ENCODE measurements at regions not wholly inside any gene's neighbourhood (a gene's known extent, or its start where the extent isn't known, plus 50 kb on each side); places are given as distances from the start of the nearest gene placed in this dataset.

GRCh38 chr12:112559784-112560183 lies 141.0 kb downstream of the PTPN11 start:
- no peak for DNase-seq

GRCh38 chr12:112564160-112564784 lies 145.5 kb downstream of the PTPN11 start:
- DNase-seq, result no peak

- no peak for DNase-seq
Observed at GRCh38 chr12:112568641-112569040, 149.9 kb downstream of the PTPN11 start.

- DNase-seq, result no peak
Observed at GRCh38 chr12:112570096-112570495, 151.3 kb downstream of the PTPN11 start.

GRCh38 chr12:112573141-112573540 lies 154.4 kb downstream of the PTPN11 start:
- no peak for DNase-seq

GRCh38 chr12:112574896-112575558 lies 156.3 kb downstream of the PTPN11 start:
- DNase-seq, result no peak

DNA sequence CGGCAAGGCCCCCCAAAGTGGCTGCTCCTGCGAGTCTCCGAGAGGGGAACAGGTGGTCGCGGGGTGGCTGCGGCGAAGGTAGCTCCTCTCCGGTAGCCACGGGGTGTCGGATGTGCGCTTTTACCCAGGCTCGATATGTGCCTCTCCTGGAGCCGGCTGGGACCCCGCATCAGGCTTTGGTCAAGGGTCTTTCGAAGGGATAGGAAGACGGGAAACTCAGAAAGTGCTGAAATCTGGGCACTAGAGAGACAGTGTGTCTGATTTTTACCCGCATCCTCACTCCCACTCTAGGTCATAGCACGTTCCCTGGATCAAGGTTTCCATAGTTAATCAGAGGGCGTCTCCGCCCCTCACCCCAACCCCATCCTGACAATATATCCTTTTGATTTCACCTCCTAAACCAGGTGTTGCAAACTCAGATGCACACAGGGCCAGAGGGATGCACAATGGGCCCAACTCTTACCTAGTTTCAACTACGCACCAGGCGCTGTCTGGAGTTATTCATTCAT lies 156.9 kb downstream of the PTPN11 start:
- no peak for DNase-seq

- DNase-seq, result peak; percentile 79
Observed at GRCh38 chr12:112577473-112578329, 159.0 kb downstream of the PTPN11 start.

GRCh38 chr12:112584266-112584722 lies 165.5 kb downstream of the PTPN11 start:
- DNase-seq, result no peak

GRCh38 chr12:112586148-112586783 lies 167.5 kb downstream of the PTPN11 start:
- DNase-seq, result no peak

- DNase-seq, result no peak
Observed at GRCh38 chr12:112589275-112589674, 170.5 kb downstream of the PTPN11 start.

- no peak for DNase-seq
Observed at GRCh38 chr12:112590281-112590680, 171.5 kb downstream of the PTPN11 start.

GRCh38 chr12:112591488-112591887 lies 172.7 kb downstream of the PTPN11 start:
- DNase-seq, result no peak

GRCh38 chr12:112595410-112595809 lies 176.7 kb downstream of the PTPN11 start:
- DNase-seq, result no peak

DNA sequence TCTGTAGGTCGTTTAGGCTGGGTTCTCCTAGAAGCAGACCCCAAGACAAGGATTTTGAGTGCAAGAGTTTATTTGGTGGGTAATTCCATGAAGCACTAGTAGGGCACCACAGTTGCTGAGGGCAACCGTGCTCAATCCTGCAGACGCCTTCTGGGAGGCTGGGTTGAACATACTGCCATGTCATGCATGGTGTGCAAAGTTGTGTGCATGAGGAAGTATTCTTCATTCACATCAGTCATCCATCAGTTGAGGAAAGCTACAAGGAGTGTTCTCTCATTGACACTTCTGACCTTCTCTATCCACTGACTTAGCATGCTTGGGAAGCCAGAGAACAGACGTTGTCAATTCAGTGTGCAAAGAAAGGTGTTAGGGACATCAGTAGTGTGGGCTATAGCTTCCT lies 179.2 kb downstream of the PTPN11 start:
- no peak for DNase-seq

GRCh38 chr12:112598626-112599025 lies 179.9 kb downstream of the PTPN11 start:
- no peak for DNase-seq

GRCh38 chr12:112599871-112600270 lies 181.1 kb downstream of the PTPN11 start:
- DNase-seq, result no peak

DNA sequence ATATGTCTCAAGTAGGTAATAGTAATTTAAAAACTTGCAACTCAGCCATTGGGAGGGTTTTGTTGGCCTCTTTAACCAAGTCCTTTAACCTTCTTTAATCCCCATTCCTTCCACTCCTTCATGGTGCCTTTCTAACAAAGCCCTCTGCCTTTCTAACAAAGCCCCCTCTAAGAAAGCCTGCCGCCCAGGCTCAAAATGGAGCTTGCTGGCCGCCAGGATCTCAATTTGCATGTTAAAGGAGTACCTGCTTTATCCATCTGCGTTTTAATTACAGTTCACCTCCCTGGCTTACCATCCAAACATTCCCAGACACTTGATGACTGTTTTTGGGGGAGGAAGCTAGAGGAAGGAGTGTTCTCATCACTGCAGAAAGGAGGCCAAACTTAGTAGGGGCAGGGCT lies 183.4 kb downstream of the PTPN11 start:
- DNase-seq, result no peak

DNA sequence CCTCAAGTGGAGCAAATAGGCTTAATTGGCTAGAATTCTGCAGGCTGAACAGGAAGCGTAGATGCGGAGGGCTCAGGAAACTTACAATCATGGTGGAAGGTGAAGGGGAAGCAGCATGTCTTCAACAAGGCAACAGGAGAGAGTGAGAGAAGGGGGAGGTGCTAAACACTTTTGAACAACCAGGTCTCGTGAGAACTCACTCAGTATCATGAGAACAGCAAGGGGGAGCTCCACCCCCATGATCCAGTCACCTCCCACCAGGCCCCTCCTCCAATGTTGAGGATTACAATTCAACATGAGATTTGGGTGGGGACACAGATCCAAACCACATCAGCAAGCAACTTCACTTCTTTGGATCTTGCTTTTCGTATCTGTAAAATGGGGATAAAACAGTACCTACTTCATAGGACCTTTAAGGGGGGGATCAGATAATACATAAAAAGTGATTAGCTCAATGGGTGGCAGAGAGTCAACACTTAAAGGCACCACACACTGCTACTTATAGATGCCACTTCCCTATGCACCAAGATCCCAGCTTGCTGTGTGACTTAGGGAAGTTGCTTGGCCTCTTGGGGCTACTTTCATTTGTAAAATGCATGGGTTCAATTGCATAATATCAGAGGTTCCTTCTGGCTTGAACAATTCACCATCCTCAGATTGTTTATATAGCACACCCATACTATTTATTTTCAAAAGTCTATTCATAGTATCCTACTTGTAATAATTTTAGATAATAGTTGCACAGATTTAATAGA lies 184.8 kb upstream of the RPH3A start:
- no peak for DNase-seq

DNA sequence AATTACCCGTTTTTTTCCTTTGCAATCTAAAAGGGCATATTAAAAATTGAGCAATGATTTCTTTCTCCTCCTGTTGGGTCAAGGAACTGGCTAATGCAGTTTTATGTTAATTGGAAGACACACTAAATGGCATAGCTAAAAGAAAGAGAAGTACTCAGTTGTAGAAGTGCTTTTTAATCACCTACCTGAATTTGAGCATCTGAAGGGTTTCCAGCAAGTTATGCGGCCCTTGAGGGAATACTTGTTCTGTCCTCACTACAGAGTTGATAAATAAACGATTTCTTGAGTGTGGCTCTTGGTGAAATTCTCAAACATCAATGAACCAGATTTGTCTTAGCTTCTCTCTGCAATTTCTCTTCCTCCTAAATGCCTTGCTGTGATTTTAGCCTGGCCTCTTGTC lies 184.1 kb upstream of the RPH3A start:
- no peak for DNase-seq

DNA sequence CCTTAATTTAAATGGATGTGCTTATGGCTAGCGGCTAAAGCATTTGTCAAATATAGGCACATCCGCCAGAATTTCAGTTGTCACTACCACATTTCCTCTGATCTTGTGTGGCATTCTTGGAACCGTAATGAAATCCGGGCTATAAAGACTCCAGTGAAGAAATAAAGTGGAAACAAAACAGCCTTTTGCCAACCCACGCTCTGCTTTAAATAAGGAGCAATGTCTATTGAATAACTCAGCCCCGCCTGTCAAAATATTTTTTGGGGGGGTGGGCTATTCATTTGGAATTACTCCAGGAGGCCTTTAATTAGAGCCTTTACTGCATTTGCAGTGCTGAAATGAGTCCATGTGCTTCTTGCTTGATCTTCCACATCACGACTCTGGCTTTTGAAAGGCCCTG lies 179.6 kb upstream of the RPH3A start:
- no peak for DNase-seq

- DNase-seq, result no peak
Observed at GRCh38 chr12:112615196-112615595, 176.4 kb upstream of the RPH3A start.
